DND-41 (cell line): ENCODE measurements at regions not wholly inside any gene's neighbourhood (a gene's known extent, or its start where the extent isn't known, plus 50 kb on each side); places are given as distances from the start of the nearest gene placed in this dataset.

Experiments
- ATAC-seq: fragments of 200-7000 bp; cut with Tn5 transposase; 3 replicates; pipeline ENCODE4 v1.9.1; 2021; ENCODE audit warnings: low read depth; ENCODE audit not compliant: insufficient read depth
- DNase-seq: peaks from one replicate; pipeline ENCODE4 v3.0.0-alpha.2; 2020
- H2AFZ ChIP-seq: 2 replicates; pipeline ENCODE4 v1.6.0; 2012; ENCODE audit warnings: low read depth, low read length
- H3K27ac ChIP-seq: 2 replicates; pipeline ENCODE4 v1.5.1; 2012; ENCODE audit warnings: low read length, inconsistent platforms
- H3K27me3 ChIP-seq: fragments of 200-600 bp; sonication (generic); 2 replicates; pipeline ENCODE4 v1.6.0; 2012; ENCODE audit warnings: low read length, mild to moderate bottlenecking, inconsistent platforms; ENCODE audit not compliant: insufficient read depth, poor library complexity
- H3K36me3 ChIP-seq: 2 replicates; pipeline ENCODE4 v1.5.1; 2012; ENCODE audit warnings: low read length, inconsistent platforms; ENCODE audit not compliant: insufficient read depth
- H3K4me1 ChIP-seq: 2 replicates; pipeline ENCODE4 v1.5.1; 2012; ENCODE audit warnings: mild to moderate bottlenecking, low read length; ENCODE audit not compliant: insufficient read depth
- H3K4me2 ChIP-seq: 2 replicates; pipeline ENCODE4 v1.6.0; 2012; ENCODE audit warnings: mild to moderate bottlenecking, moderate library complexity, low read length, inconsistent platforms; ENCODE audit not compliant: insufficient read depth
- H3K4me3 ChIP-seq, 2 experiments: fragments of 200-600 bp in 1 of 2; shearing (Covaris generic) in 1 of 2; 2 replicates each; pipeline ENCODE4 v1.5.1; 2012 to 2016; ENCODE audit warnings: inconsistent platforms in 2 of 2, low read length in 2 of 2, mild to moderate bottlenecking in 2 of 2, low read depth in 1 of 2, moderate library complexity in 1 of 2
- H3K79me2 ChIP-seq: 2 replicates; pipeline ENCODE4 v1.6.0; 2012; ENCODE audit warnings: low read length, inconsistent platforms; ENCODE audit not compliant: insufficient read depth
- H3K9ac ChIP-seq: 2 replicates; pipeline ENCODE4 v1.6.0; 2012; ENCODE audit warnings: low read depth, mild to moderate bottlenecking, inconsistent platforms, low read length, moderate library complexity
- H3K9me3 ChIP-seq: 2 replicates; pipeline ENCODE4 v1.5.1; 2012; ENCODE audit warnings: low read length, moderate library complexity, mild to moderate bottlenecking, inconsistent platforms; ENCODE audit not compliant: insufficient read depth, severe bottlenecking
- H4K20me1 ChIP-seq: 2 replicates; pipeline ENCODE4 v1.6.0; 2012; ENCODE audit warnings: low read length; ENCODE audit not compliant: insufficient read depth
- CTCF ChIP-seq: IDR thresholded peaks from 2 replicates; pipeline ENCODE4 v1.5.1; 2012; ENCODE audit warnings: borderline replicate concordance, low read length, moderate library complexity, mild to moderate bottlenecking; ENCODE audit not compliant: poor library complexity, severe bottlenecking; ENCODE audit errors: extremely low read depth
- EZH2 ChIP-seq: IDR thresholded peaks from 3 replicates; pipeline ENCODE4 v1.6.1; 2012; ENCODE audit warnings: borderline replicate concordance, low read depth, mild to moderate bottlenecking, moderate library complexity, low read length, inconsistent platforms; ENCODE audit not compliant: severe bottlenecking

- Histone ChIP-seq H3K79me2 (no peaks in the 10 kb centered on the region), H3K9ac (no peak overlapping the region), H3K4me2 (no peak overlapping the region), H3K27ac (no peak overlapping the region), H4K20me1 (no peaks in the 10 kb centered on the region), H3K36me3 (no peaks in the 10 kb centered on the region), H3K27me3 (no peaks in the 10 kb centered on the region), H2AFZ (no peak overlapping the region), H3K9me3 (no peaks in the 10 kb centered on the region), H3K4me1 (no peaks in the 10 kb centered on the region), H3K4me3 (no peak overlapping the region)
- TF ChIP-seq EZH2 (no peak), CTCF (no peak)
- ATAC-seq = no peak
- DNase-seq = no peak
Observed at GRCh38 chr10:112004075-112004474, 179.5 kb downstream of the GPAM start.

- H3K9ac ChIP-seq = no peak overlapping the region
- H3K27me3 ChIP-seq = no peaks in the 10 kb centered on the region
- no peaks in the 10 kb centered on the region for H3K79me2 ChIP-seq
- no peak overlapping the region for H2AFZ ChIP-seq
- no peaks in the 10 kb centered on the region for H3K4me1 ChIP-seq
- TF ChIP-seq EZH2 = no peak
- no peak overlapping the region for H3K27ac ChIP-seq
- H3K36me3 ChIP-seq = no peaks in the 10 kb centered on the region
- no peaks in the 10 kb centered on the region for H3K9me3 ChIP-seq
- H3K4me2 ChIP-seq = no peak overlapping the region
- DNase-seq (no peak), ATAC-seq (no peak)
- no peak overlapping the region for H3K4me3 ChIP-seq
- H4K20me1 ChIP-seq = no peaks in the 10 kb centered on the region
Observed at GRCh38 chr10:112005044-112005443, 178.5 kb downstream of the GPAM start.

- H3K9me3 ChIP-seq = no peaks in the 10 kb centered on the region
- no peak overlapping the region for H3K27ac ChIP-seq
- no peaks in the 10 kb centered on the region for H3K79me2 ChIP-seq
- H3K4me3 ChIP-seq = no peak overlapping the region
- H3K4me1 ChIP-seq = no peaks in the 10 kb centered on the region
- no peak overlapping the region for H2AFZ ChIP-seq
- no peak overlapping the region for H3K9ac ChIP-seq
- no peaks in the 10 kb centered on the region for H4K20me1 ChIP-seq
- no peak overlapping the region for H3K4me2 ChIP-seq
- TF ChIP-seq CTCF = no peak
- no peak for TF ChIP-seq EZH2
- ATAC-seq = no peak
- no peaks in the 10 kb centered on the region for H3K36me3 ChIP-seq
- no peak for DNase-seq
- no peaks in the 10 kb centered on the region for H3K27me3 ChIP-seq
Observed at GRCh38 chr10:112006407-112006806, 177.2 kb downstream of the GPAM start.

GRCh38 chr10:112006831-112007230 lies 176.7 kb downstream of the GPAM start:
- DNase-seq (no peak), ATAC-seq (no peak)
- Histone ChIP-seq H2AFZ (no peak overlapping the region), H3K4me1 (no peaks in the 10 kb centered on the region), H3K4me2 (no peak overlapping the region), H3K4me3 (no peak overlapping the region), H3K27ac (no peak overlapping the region), H3K9ac (no peak overlapping the region), H4K20me1 (no peaks in the 10 kb centered on the region), H3K36me3 (no peaks in the 10 kb centered on the region), H3K9me3 (no peaks in the 10 kb centered on the region), H3K27me3 (peaks cover 2% of the 10 kb centered on the region), H3K79me2 (no peaks in the 10 kb centered on the region)
- TF ChIP-seq EZH2 (no peak), CTCF (no peak)
